GM12875 (cell line): ENCODE measurements at regions not wholly inside any gene's neighbourhood (a gene's known extent, or its start where the extent isn't known, plus 50 kb on each side); places are given as distances from the start of the nearest gene placed in this dataset.

Source experiments
- H3K4me3 ChIP-seq: one replicate; pipeline ENCODE4 v1.5.1; 2011; ENCODE audit warnings: low read depth, low read length, control low read depth
- CTCF ChIP-seq: IDR thresholded peaks from 2 replicates; pipeline ENCODE4 v1.5.1; 2011; ENCODE audit warnings: low read depth, mild to moderate bottlenecking, control low read depth, inconsistent platforms, low read length, moderate library complexity, borderline replicate concordance; ENCODE audit not compliant: insufficient read depth

- no peak overlapping the region for H3K4me3 ChIP-seq
- no peak for TF ChIP-seq CTCF
These were observed 111.0 kb upstream of the LIFR start for GRCh38 chr5:38667499-38667776.

GRCh38 chr5:38669361-38669880 lies 113.0 kb upstream of the LIFR start:
- TF ChIP-seq CTCF = no peak
- H3K4me3 ChIP-seq = no peak overlapping the region

- H3K4me3 ChIP-seq = no peak overlapping the region
- TF ChIP-seq CTCF = no peak
These were observed 113.6 kb upstream of the LIFR start for GRCh38 chr5:38670066-38670465.

GRCh38 chr5:38670878-38671277 lies 114.4 kb upstream of the LIFR start:
- no peak for TF ChIP-seq CTCF
- no peak overlapping the region for H3K4me3 ChIP-seq

- no peak overlapping the region for H3K4me3 ChIP-seq
- no peak for TF ChIP-seq CTCF
These were observed 115.8 kb upstream of the LIFR start for GRCh38 chr5:38672059-38672788.

GRCh38 chr5:38673671-38674071 lies 117.2 kb upstream of the LIFR start:
- TF ChIP-seq CTCF = peak; percentile 17; the same call in 1 of the 2 replicates
- no peak overlapping the region for H3K4me3 ChIP-seq

- no peak for TF ChIP-seq CTCF
- no peak overlapping the region for H3K4me3 ChIP-seq
These were observed 119.0 kb upstream of the LIFR start for GRCh38 chr5:38675443-38675842.
